WTC11 (cell line): ENCODE measurements at regions not wholly inside any gene's neighbourhood (a gene's known extent, or its start where the extent isn't known, plus 50 kb on each side); places are given as distances from the start of the nearest gene placed in this dataset.

Source experiments
- ATAC-seq: fragments of 200-7000 bp; cut with Tn5 transposase; 2 replicates; pipeline ENCODE4 v1.10.0; 2021; ENCODE audit warnings: mild to moderate bottlenecking, moderate library complexity
- CTCF ChIA-PET: fragments of 300-600 bp; sonication (Branson Sonifier 250); formaldehyde crosslinking; loops from one replicate; lab custom pipeline; 2021; ENCODE audit warnings: antibody characterized with exemption; lab: Charles Lee
- POLR2A ChIA-PET: fragments of 350-600 bp; sonication (Branson Sonifier 250); formaldehyde crosslinking; loops from one replicate; lab custom pipeline; 2021; ENCODE audit warnings: antibody characterized with exemption; lab: Charles Lee
- DNase-seq: peaks from one replicate; pipeline ENCODE4 v3.0.0; 2021; ENCODE audit warnings: low spot score
- H3K27ac Mint-ChIP-seq: 2 replicates; pipeline ENCODE4 v1.8.0; 2021; ENCODE audit warnings: mixed read lengths
- H3K27me3 Mint-ChIP-seq: 2 replicates; pipeline ENCODE4 v1.8.0; 2021; ENCODE audit warnings: low read depth, mild to moderate bottlenecking, moderate library complexity, mixed read lengths
- H3K36me3 Mint-ChIP-seq: 2 replicates; pipeline ENCODE4 v1.8.0; 2021; ENCODE audit warnings: mixed read lengths
- H3K4me1 Mint-ChIP-seq: 2 replicates; pipeline ENCODE4 v1.8.0; 2022; ENCODE audit warnings: mixed read lengths
- H3K4me3 Mint-ChIP-seq: 2 replicates; pipeline ENCODE4 v1.8.0; 2021; ENCODE audit warnings: mild to moderate bottlenecking, moderate library complexity, mixed read lengths
- H3K9me3 Mint-ChIP-seq: 2 replicates; pipeline ENCODE4 v1.8.0; 2021; ENCODE audit warnings: mixed read lengths
- AFF4 ChIP-seq: sonication (generic); formaldehyde crosslinking; IDR thresholded peaks from 2 replicates; pipeline ENCODE4 v1.8.1; 2023; ENCODE audit warnings: mild to moderate bottlenecking, missing genetic modification reagents, borderline replicate concordance
- ERG ChIP-seq: fragments of 250-450 bp; sonication (Bioruptor Pico); IDR thresholded peaks from 2 replicates; pipeline ENCODE4 v1.8.0; 2021; ENCODE audit warnings: mild to moderate bottlenecking
- GABPB1 ChIP-seq: sonication (generic); formaldehyde crosslinking; IDR thresholded peaks from 2 replicates; pipeline ENCODE4 v1.8.1; 2023; ENCODE audit warnings: mild to moderate bottlenecking, missing genetic modification reagents
- GRHL2 ChIP-seq: fragments of 250-450 bp; sonication (Bioruptor Pico); IDR thresholded peaks from 2 replicates; pipeline ENCODE4 v1.8.0; 2022; ENCODE audit warnings: mild to moderate bottlenecking, moderate library complexity; ENCODE audit not compliant: insufficient replicate concordance, severe bottlenecking
- HMGA2 ChIP-seq: fragments of 250-450 bp; sonication (Bioruptor Pico); IDR thresholded peaks from 2 replicates; pipeline ENCODE4 v1.4.0; 2021; ENCODE audit warnings: mild to moderate bottlenecking, moderate library complexity
- JUN ChIP-seq: sonication (generic); formaldehyde crosslinking; IDR thresholded peaks from 2 replicates; pipeline ENCODE4 v1.8.0; 2023; ENCODE audit warnings: mild to moderate bottlenecking, missing genetic modification reagents
- MYBL2 ChIP-seq: sonication (generic); formaldehyde crosslinking; IDR thresholded peaks from 2 replicates; pipeline ENCODE4 v1.8.1; 2023; ENCODE audit warnings: mild to moderate bottlenecking, moderate library complexity, missing genetic modification reagents
- NR3C1 ChIP-seq: sonication (generic); formaldehyde crosslinking; conservative IDR thresholded peaks from 2 replicates; pipeline ENCODE4 v1.8.1; 2023; ENCODE audit warnings: low read depth, mild to moderate bottlenecking, missing genetic modification reagents
- RELA ChIP-seq: sonication (generic); formaldehyde crosslinking; IDR thresholded peaks from 2 replicates; pipeline ENCODE4 v1.8.1; 2022; ENCODE audit warnings: missing genetic modification reagents, mild to moderate bottlenecking, borderline replicate concordance
- RORB ChIP-seq: fragments of 250-450 bp; sonication (Bioruptor Pico); IDR thresholded peaks from 2 replicates; pipeline ENCODE4 v1.9.0; 2021; ENCODE audit warnings: mild to moderate bottlenecking
- TCF7 ChIP-seq: sonication (generic); formaldehyde crosslinking; IDR thresholded peaks from 2 replicates; pipeline ENCODE4 v1.8.0; 2022; ENCODE audit warnings: mild to moderate bottlenecking, low read depth, missing genetic modification reagents, moderate library complexity
- TEAD4 ChIP-seq: sonication (generic); formaldehyde crosslinking; IDR thresholded peaks from 2 replicates; pipeline ENCODE4 v1.8.0; 2022; ENCODE audit warnings: mild to moderate bottlenecking, missing genetic modification reagents
- TP53 ChIP-seq: sonication (generic); formaldehyde crosslinking; IDR thresholded peaks from 2 replicates; pipeline ENCODE4 v1.8.1; 2023; ENCODE audit warnings: mild to moderate bottlenecking, missing genetic modification reagents
- USF2 ChIP-seq: sonication (generic); formaldehyde crosslinking; IDR thresholded peaks from 2 replicates; pipeline ENCODE4 v1.8.1; 2023; ENCODE audit warnings: mild to moderate bottlenecking, missing genetic modification reagents, moderate library complexity
- ZBTB21 ChIP-seq: sonication (generic); formaldehyde crosslinking; IDR thresholded peaks from 2 replicates; pipeline ENCODE4 v1.8.1; 2023; ENCODE audit warnings: mild to moderate bottlenecking, missing genetic modification reagents, borderline replicate concordance
- ZNF121 ChIP-seq: sonication (generic); formaldehyde crosslinking; IDR thresholded peaks from 2 replicates; pipeline ENCODE4 v1.8.0; 2023; ENCODE audit warnings: missing genetic modification reagents
- ZNF263 ChIP-seq: sonication (generic); formaldehyde crosslinking; IDR thresholded peaks from 2 replicates; pipeline ENCODE4 v1.8.1; 2022; ENCODE audit warnings: low read depth, mild to moderate bottlenecking, moderate library complexity, missing genetic modification reagents
- ZNF317 ChIP-seq: sonication (generic); formaldehyde crosslinking; IDR thresholded peaks from 2 replicates; pipeline ENCODE4 v1.8.1; 2023; ENCODE audit warnings: low read depth, mild to moderate bottlenecking, moderate library complexity, missing genetic modification reagents, borderline replicate concordance
- ZNF396 ChIP-seq: fragments of 250-450 bp; sonication (Bioruptor Pico); IDR thresholded peaks from 2 replicates; pipeline ENCODE4 v1.8.0; 2021; ENCODE audit warnings: mild to moderate bottlenecking, moderate library complexity, borderline replicate concordance
- ZNF423 ChIP-seq: fragments of 250-450 bp; sonication (Bioruptor Pico); IDR thresholded peaks from 2 replicates; pipeline ENCODE4 v2.1.2; 2022; ENCODE audit warnings: mild to moderate bottlenecking, moderate library complexity
- ZNF425 ChIP-seq: fragments of 250-450 bp; sonication (Bioruptor Pico); conservative IDR thresholded peaks from 2 replicates; pipeline ENCODE4 v1.9.0; 2021; ENCODE audit warnings: mild to moderate bottlenecking
- TF ChIP-seq, protein P1 (sequence below): sonication (generic); formaldehyde crosslinking; IDR thresholded peaks from 2 replicates; pipeline ENCODE4 v1.8.0; 2023; ENCODE audit warnings: missing genetic modification reagents
- TF ChIP-seq, protein P2 (sequence below): sonication (generic); formaldehyde crosslinking; IDR thresholded peaks from 2 replicates; pipeline ENCODE4 v1.8.0; 2022; ENCODE audit warnings: mild to moderate bottlenecking, missing genetic modification reagents

DNA sequence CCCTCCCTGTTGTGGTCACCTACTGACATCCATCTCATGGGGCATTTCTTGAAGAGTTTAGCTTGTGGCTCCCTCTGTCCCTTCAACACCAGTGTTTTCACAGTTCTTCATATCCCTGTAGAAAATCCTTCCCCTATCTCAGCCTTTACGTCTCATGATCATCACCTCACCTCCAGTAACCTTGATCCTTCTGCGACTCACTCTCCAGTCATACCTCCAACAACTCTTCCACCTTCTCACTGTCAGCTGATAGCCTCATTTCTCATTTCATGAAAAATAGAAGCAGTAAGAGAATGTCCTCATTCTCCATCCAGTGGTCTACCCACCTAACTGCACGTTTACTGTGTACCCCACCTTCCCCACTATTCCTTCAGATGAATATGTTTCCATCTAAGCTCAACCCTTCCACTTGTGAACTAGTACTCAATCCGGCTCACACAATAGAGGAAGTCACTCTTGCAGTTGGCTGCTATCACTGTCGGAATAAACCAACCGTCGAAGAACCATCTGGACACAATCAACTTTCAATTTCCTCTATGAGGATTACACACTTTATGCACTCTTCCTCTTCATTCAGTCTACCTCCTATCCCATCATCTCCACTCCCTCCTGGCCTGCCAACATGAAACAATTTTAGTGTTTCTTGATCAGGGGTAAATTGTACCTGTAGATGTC is 256.0 kb downstream of the AHR start:
- Mint-ChIP-seq H3K4me1 (no peaks in the 10 kb centered on the region), H3K36me3 (no peaks in the 10 kb centered on the region), H3K9me3 (peaks cover 10% of the 10 kb centered on the region), H3K27ac (no peak overlapping the region), H3K4me3 (no peak overlapping the region), H3K27me3 (no peaks in the 10 kb centered on the region)
- ChIA-PET POLR2A (no interaction called here), CTCF (no interaction called here)
- ATAC-seq: no peak
- no peak for DNase-seq
- TF ChIP-seq TEAD4: no peak

DNA sequence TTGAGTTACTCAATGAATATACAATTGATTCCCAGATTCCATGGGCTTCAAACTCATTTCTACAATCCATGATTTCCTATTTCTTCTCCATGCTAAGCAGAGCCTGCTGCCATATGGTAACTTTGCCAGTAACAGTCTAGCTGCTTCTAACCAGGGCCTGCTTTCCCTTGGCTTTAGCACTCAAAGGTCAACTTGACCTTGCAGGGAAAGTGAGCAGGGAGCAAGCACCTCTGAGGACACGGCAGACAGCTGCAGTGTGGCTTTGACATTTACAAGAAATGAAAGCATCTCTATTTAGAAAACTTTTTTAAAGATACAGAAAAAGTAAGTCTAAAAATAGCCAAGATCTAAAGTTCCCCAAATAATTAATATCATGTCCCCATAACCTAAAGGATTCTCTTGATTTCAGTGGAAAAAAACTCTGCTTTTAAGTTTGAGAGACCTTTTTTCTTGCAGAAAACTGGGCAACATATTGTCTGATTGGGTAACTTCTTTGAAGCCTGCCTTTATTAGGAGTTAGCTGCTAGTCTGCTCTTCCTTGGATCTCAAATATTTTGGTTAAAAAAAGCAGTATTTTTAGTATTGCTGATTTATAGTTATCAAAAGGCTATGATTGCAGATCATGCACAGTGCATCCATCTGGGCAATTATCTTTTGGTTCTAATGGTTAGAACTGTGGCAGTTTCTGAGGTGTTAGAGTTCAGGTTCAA is 257.9 kb downstream of the AHR start:
- ATAC-seq (no peak), DNase-seq (no peak)
- CTCF ChIA-PET: no interaction called here
- Mint-ChIP-seq H3K27ac (no peak overlapping the region), H3K9me3 (peaks cover 10% of the 10 kb centered on the region), H3K4me1 (no peaks in the 10 kb centered on the region), H3K36me3 (no peaks in the 10 kb centered on the region), H3K4me3 (no peak overlapping the region), H3K27me3 (no peaks in the 10 kb centered on the region)
- TF ChIP-seq GRHL2 (CRISPR knock-in tag) (no peak), TCF7 (no peak), NR3C1 (no peak), AFF4 (CRISPR knock-in tag) (no peak), ERG (no peak), GABPB1 (CRISPR knock-in tag) (no peak), ZNF317 (no peak), MYBL2 (no peak), JUN (no peak), ZNF425 (CRISPR knock-in tag) (no peak), HMGA2 (CRISPR knock-in tag) (no peak)
- POLR2A ChIA-PET: no interaction called here

DNA sequence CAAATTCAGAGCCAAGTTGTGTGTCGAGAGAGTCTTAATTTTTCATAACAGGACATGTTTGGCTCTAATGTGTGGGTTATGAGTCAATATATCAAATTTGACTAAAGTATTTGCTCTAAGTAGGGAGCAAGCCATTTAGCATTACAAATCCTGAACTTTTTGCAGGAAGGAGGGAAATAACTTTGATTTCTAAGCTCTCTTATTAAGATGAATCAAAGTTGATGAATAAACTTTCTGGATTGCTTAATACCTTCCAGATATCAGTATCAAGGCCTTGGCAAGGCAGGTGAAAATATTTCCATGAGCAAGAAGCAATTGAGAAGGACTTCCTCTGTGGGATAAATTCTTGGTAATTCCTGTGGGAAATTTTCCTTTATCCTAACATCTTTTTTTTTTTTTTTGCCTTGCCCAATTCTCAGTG is 258.8 kb downstream of the AHR start:
- H3K36me3 Mint-ChIP-seq: no peaks in the 10 kb centered on the region
- ChIA-PET CTCF (no interaction called here), POLR2A (no interaction called here)
- no peak for DNase-seq
- no peak for ATAC-seq
- H3K9me3 Mint-ChIP-seq: peaks cover 10% of the 10 kb centered on the region
- H3K27ac Mint-ChIP-seq: no peak overlapping the region
- no peak overlapping the region for H3K4me3 Mint-ChIP-seq
- no peaks in the 10 kb centered on the region for H3K27me3 Mint-ChIP-seq
- no peaks in the 10 kb centered on the region for H3K4me1 Mint-ChIP-seq
- no peak for TF ChIP-seq RORB (CRISPR knock-in tag)
- no peak for TF ChIP-seq ZNF121 (CRISPR knock-in tag)
- TF ChIP-seq TEAD4: no peak
- TF ChIP-seq ZNF263 (CRISPR knock-in tag): no peak
- no peak for TF ChIP-seq USF2 (CRISPR knock-in tag)
- TF ChIP-seq, protein P1, sequence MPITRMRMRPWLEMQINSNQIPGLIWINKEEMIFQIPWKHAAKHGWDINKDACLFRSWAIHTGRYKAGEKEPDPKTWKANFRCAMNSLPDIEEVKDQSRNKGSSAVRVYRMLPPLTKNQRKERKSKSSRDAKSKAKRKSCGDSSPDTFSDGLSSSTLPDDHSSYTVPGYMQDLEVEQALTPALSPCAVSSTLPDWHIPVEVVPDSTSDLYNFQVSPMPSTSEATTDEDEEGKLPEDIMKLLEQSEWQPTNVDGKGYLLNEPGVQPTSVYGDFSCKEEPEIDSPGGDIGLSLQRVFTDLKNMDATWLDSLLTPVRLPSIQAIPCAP (CRISPR knock-in tag): no peak
- no peak for TF ChIP-seq ZNF423 (CRISPR knock-in tag)
- TF ChIP-seq, protein P2, sequence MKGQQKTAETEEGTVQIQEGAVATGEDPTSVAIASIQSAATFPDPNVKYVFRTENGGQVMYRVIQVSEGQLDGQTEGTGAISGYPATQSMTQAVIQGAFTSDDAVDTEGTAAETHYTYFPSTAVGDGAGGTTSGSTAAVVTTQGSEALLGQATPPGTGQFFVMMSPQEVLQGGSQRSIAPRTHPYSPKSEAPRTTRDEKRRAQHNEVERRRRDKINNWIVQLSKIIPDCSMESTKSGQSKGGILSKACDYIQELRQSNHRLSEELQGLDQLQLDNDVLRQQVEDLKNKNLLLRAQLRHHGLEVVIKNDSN (CRISPR knock-in tag): no peak
- TF ChIP-seq HMGA2 (CRISPR knock-in tag): no peak
- no peak for TF ChIP-seq ZBTB21
- TF ChIP-seq ZNF396 (CRISPR knock-in tag): no peak
- no peak for TF ChIP-seq JUN
- no peak for TF ChIP-seq RELA
- no peak for TF ChIP-seq TP53 (CRISPR knock-in tag)
